Testis (tissue), 2 donors: ENCODE measurements at regions not wholly inside any gene's neighbourhood (a gene's known extent, or its start where the extent isn't known, plus 50 kb on each side); places are given as distances from the start of the nearest gene placed in this dataset.

Experiments used
- CTCF ChIP-seq, 3 experiments: fragments of 450-650 bp in 2 of 3; fragments of 200-600 bp in 1 of 3; sonication (generic) in 1 of 3; IDR thresholded peaks; one replicate each; pipeline ENCODE4 v1.5.1; 2016 to 2019; ENCODE audit warnings: antibody characterized with exemption in 3 of 3, mild to moderate bottlenecking in 2 of 3, moderate library complexity in 1 of 3
- POLR2A ChIP-seq: fragments of 450-650 bp; IDR thresholded peaks from one replicate; pipeline ENCODE4 v1.6.1; 2017; ENCODE audit warnings: antibody characterized with exemption, mild to moderate bottlenecking, moderate library complexity

GRCh38 chr6:84976526-84977362 is 212.3 kb upstream of the TBX18 start:
- no peak for TF ChIP-seq CTCF (IDR thresholded peaks at IDR 0.05)
- no peak for TF ChIP-seq POLR2A
